D721Med (cell line): ENCODE measurements at regions not wholly inside any gene's neighbourhood (a gene's known extent, or its start where the extent isn't known, plus 50 kb on each side); places are given as distances from the start of the nearest gene placed in this dataset.

Experiments used
- DNase-seq: peaks from one replicate; pipeline ENCODE4 v3.0.0; 2011; ENCODE audit warnings: low spot score; ENCODE audit not compliant: insufficient read length
- FAIRE-seq: peaks from 2 replicates; lab custom pipeline; 2011; peaks lifted over from hg19 to GRCh38; lab: Jason Lieb, UNC
- CTCF ChIP-seq: IDR thresholded peaks from 2 replicates; pipeline ENCODE4 v1.5.1; 2012; ENCODE audit warnings: mild to moderate bottlenecking, control low read depth; ENCODE audit not compliant: insufficient read depth; ENCODE audit errors: missing control alignments

DNA sequence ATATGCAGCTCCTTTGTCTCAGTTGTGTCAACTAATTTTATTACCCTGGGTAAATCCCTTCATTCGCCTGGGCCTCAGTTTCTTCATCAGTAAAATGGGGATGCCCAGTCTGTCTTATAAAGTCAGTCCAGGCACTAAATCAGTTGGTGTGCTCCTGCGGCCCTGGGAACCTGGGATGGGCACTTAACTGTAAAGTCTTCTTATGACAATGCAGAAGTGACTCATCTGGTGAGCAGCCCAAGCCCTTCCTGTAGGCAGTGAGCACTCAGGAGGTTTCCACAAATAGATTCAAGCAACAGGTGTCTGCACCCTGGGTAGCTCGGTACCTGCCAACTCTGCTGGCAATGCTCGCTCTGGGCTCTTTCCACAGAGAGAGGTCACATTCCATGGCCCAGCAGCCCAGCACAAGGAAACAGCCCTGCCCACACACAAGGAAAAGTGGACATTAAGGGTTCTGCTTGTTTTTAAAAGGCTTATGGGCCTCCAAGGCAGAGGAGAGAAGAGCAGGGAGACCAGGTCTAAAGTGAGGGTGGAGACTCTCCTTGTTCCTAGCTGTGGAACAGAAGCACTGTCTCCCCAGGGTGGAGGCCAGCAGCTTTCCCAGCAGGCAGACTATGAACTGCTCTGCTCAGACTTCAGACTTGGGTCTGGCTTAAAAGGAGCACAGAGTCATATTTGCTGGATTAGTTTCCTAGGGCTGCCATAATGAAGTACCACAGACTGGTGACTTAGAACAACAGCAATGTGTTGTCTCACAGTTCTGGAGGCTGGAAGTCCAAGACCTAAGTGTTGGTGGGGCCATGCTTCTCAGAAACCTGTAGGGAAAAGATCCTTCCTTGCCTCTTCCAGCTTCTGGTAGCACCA is 89.7 kb upstream of the ADRA1B start:
- no peak for TF ChIP-seq CTCF
- FAIRE-seq: no peak
- no peak for DNase-seq

GRCh38 chr5:159827861-159828260 is 88.4 kb upstream of the ADRA1B start:
- no peak for DNase-seq
- TF ChIP-seq CTCF: no peak

GRCh38 chr5:159832073-159832472 is 84.2 kb upstream of the ADRA1B start:
- no peak for TF ChIP-seq CTCF
- FAIRE-seq: no peak

More at GRCh38 chr5:159827861-159828260, 88.4 kb upstream of the ADRA1B start:
- FAIRE-seq: no peak

DNA sequence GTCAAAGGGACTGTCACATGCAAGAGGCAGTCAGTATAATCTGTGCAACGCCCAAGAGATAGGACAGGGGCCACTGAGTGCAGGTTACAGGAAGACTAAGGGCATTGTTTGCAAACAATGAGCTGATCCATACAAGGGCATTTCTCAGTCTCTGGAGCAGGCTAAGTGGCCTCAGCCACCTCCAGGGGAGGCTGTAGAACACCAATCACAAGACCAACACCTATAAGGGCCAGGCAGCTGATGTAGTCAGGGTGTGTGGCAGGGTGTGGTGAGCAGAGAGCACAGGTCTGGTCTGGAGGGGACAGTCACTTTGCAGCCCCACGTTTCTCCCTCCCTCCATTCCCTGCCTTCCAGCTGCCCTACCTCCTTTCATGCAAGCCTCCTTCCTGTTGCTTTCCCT is 83.2 kb upstream of the ADRA1B start:
- no peak for TF ChIP-seq CTCF
- FAIRE-seq (no peak), DNase-seq (no peak)

More at GRCh38 chr5:159832073-159832472, 84.2 kb upstream of the ADRA1B start:
- no peak for DNase-seq

- TF ChIP-seq CTCF: no peak
- FAIRE-seq: no peak
- DNase-seq: no peak
Observed at GRCh38 chr5:159833846-159834245, 82.4 kb upstream of the ADRA1B start.

DNA sequence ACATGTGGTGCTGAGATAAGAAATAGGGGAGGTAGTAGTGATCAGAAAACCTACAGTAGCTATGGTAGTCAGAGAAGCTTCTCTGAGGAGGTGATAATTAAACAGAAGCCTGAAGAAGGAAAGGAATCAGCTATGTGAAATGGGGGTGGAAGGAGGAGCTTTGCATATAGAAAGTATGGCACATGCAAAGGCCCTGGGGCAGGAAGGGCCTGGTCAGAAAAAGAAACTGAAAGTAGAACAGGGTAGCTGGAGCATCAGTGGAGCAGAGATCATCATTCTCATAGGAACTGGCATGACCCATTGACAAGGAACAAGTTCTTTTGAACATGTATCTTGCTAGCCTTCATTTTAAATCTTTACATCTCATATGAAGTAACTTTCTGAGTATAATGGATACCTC is 80.7 kb upstream of the ADRA1B start:
- no peak for TF ChIP-seq CTCF
- DNase-seq: no peak
- no peak for FAIRE-seq

DNA sequence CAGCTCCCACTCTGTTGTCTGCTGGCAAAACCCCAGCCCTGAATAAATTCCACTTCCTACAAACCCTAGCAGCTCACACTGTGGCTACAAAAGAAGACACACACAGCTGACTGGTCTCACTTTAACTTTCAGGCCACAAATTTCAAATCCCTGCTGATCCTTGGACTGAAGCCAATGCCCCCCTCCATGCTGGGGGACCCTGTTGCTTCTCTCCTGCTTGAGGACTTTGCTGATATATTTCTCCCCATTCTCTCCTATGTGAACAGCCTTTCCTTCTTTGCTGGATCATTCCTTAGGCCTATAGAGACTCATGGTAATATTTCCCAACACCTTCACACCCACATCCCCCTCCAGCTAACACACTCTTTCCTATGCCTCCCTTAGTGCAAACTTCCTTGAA is 79.6 kb upstream of the ADRA1B start:
- DNase-seq (no peak), FAIRE-seq (no peak)

More for the DNA sequence above, 79.6 kb upstream of the ADRA1B start:
- TF ChIP-seq CTCF: no peak
